ENCODE measurements at regions not wholly inside any gene's neighbourhood (a gene's known extent, or its start where the extent isn't known, plus 50 kb on each side); places are given as distances from the start of the nearest gene placed in this dataset.

DNA sequence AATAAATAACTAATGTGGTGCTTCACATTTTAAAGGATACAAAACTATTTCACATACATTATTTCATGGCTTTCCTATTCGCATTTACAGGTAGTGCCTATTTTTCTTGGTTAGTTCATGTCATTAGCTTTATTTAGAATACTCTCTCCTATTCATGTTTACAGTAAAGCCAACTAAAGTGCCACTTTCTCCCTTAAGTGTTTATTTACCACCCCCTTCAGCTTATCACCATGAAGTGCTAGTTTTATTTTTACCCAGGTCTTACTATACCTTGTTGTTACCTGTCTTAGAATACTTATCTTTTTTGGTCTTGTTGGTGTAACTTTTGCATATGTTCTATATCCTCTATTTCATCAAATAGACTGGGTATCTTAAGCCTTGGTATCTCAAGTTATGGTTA lies 715.2 kb upstream of the TENM4 start:
- TF ChIP-seq, protein P1, sequence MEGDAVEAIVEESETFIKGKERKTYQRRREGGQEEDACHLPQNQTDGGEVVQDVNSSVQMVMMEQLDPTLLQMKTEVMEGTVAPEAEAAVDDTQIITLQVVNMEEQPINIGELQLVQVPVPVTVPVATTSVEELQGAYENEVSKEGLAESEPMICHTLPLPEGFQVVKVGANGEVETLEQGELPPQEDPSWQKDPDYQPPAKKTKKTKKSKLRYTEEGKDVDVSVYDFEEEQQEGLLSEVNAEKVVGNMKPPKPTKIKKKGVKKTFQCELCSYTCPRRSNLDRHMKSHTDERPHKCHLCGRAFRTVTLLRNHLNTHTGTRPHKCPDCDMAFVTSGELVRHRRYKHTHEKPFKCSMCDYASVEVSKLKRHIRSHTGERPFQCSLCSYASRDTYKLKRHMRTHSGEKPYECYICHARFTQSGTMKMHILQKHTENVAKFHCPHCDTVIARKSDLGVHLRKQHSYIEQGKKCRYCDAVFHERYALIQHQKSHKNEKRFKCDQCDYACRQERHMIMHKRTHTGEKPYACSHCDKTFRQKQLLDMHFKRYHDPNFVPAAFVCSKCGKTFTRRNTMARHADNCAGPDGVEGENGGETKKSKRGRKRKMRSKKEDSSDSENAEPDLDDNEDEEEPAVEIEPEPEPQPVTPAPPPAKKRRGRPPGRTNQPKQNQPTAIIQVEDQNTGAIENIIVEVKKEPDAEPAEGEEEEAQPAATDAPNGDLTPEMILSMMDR (IDR thresholded peaks at IDR 0.05; ENCODE audit: low read length), result no peak
- TF ChIP-seq EZH2 (IDR thresholded peaks at IDR 0.05; ENCODE audit: borderline replicate concordance, low read length), result no peak

Measured in OCI-LY1 (cell line).